GM21529 (cell line): ENCODE measurements at regions not wholly inside any gene's neighbourhood (a gene's known extent, or its start where the extent isn't known, plus 50 kb on each side); places are given as distances from the start of the nearest gene placed in this dataset.
"Not testable (repeated sequence)": the region's sequence is repeated elsewhere in the genome, so short reads cannot be mapped to it uniquely, and the experiment has no call there.

Experiments used
- ATAC-seq: cut with Tn5 transposase; IDR thresholded peaks from one replicate; pipeline ENCODE4 v1.9.1; 2021; ENCODE audit not compliant: unreplicated experiment

- ATAC-seq, result no peak
Measured at GRCh38 chr4:26204911-26205370, 115.9 kb upstream of the RBPJ start.

GRCh38 chr4:26206339-26206738 is 114.5 kb upstream of the RBPJ start:
- ATAC-seq, result no peak

- no peak for ATAC-seq
Measured at GRCh38 chr4:26206999-26207398, 113.8 kb upstream of the RBPJ start.

- ATAC-seq, result no peak
Measured at GRCh38 chr4:26207631-26208030, 113.2 kb upstream of the RBPJ start.

GRCh38 chr4:26208237-26208994 is 112.4 kb upstream of the RBPJ start:
- ATAC-seq, result no peak

- not testable (repeated sequence) for ATAC-seq
Measured at GRCh38 chr4:26209378-26209777, 111.4 kb upstream of the RBPJ start.

GRCh38 chr4:26212528-26212927 is 108.3 kb upstream of the RBPJ start:
- ATAC-seq, result no peak

- ATAC-seq, result no peak
Measured at GRCh38 chr4:26213317-26213716, 107.5 kb upstream of the RBPJ start.

- ATAC-seq, result no peak
Measured at GRCh38 chr4:26214994-26215393, 105.8 kb upstream of the RBPJ start.

- no peak for ATAC-seq
Measured at GRCh38 chr4:26215725-26216124, 105.1 kb upstream of the RBPJ start.

- ATAC-seq, result no peak
Measured at GRCh38 chr4:26217481-26217880, 103.3 kb upstream of the RBPJ start.

GRCh38 chr4:26217961-26218676 is 102.7 kb upstream of the RBPJ start:
- ATAC-seq, result peak; percentile 81

- ATAC-seq, result peak; percentile 26
Measured at GRCh38 chr4:26218677-26219605, 101.9 kb upstream of the RBPJ start.

GRCh38 chr4:26220696-26221095 is 100.1 kb upstream of the RBPJ start:
- ATAC-seq, result no peak

- ATAC-seq, result no peak
Measured at GRCh38 chr4:26223155-26223554, 97.7 kb upstream of the RBPJ start.

- ATAC-seq, result no peak
Measured at GRCh38 chr4:26226629-26227376, 94.0 kb upstream of the RBPJ start.

GRCh38 chr4:26227601-26228229 is 93.1 kb upstream of the RBPJ start:
- no peak for ATAC-seq

GRCh38 chr4:26228883-26229282 is 91.9 kb upstream of the RBPJ start:
- no peak for ATAC-seq

- no peak for ATAC-seq
Measured at GRCh38 chr4:26229974-26230373, 90.8 kb upstream of the RBPJ start.

- ATAC-seq, result no peak
Measured at GRCh38 chr4:26233350-26233749, 87.5 kb upstream of the RBPJ start.
